OCI-LY3 (cell line): ENCODE measurements at regions not wholly inside any gene's neighbourhood (a gene's known extent, or its start where the extent isn't known, plus 50 kb on each side); places are given as distances from the start of the nearest gene placed in this dataset.

Experiments used
- CTCF ChIP-seq: fragments of 200-600, 300-600 bp; sonication (generic); IDR thresholded peaks from 2 replicates; pipeline ENCODE4 v1.5.1; 2014; ENCODE audit warnings: antibody characterized with exemption, low read length, low read depth
- EZH2phosphoT487 ChIP-seq: fragments of 200-600 bp; shearing (Covaris generic); IDR thresholded peaks from 2 replicates; pipeline ENCODE4 v1.6.1; 2018; ENCODE audit warnings: antibody characterized with exemption, mixed run types, low read depth

GRCh38 chr5:90133941-90134340 lies 275.6 kb downstream of the CETN3 start:
- TF ChIP-seq EZH2phosphoT487 (no peak), CTCF (no peak)
